Natural killer cell (primary cell): ENCODE measurements at regions not wholly inside any gene's neighbourhood (a gene's known extent, or its start where the extent isn't known, plus 50 kb on each side); places are given as distances from the start of the nearest gene placed in this dataset.
"Not testable (repeated sequence)": the region's sequence is repeated elsewhere in the genome, so short reads cannot be mapped to it uniquely, and the experiment has no call there.

Experiments used
- ATAC-seq, 3 donors: fragments of 150-1000 bp in 2 of 3; fragments of 200-7000 bp in 1 of 3; cut with Tn5 transposase; 1 replicate in 1 of 3; 2 replicates in 2 of 3; pipeline ENCODE4 v1.10.0; 2021; ENCODE audit warnings: mild to moderate bottlenecking in 2 of 3, moderate library complexity in 2 of 3
- DNase-seq, 2 donors: peaks; one replicate each; pipeline versions ENCODE4 v3.0.0 to v3.0.0-alpha.2; 2013 to 2021; ENCODE audit warnings: mixed read lengths in 1 of 2
- H3K27ac ChIP-seq: one replicate; pipeline ENCODE4 v1.5.1; 2013; ENCODE audit warnings: mild to moderate bottlenecking, low read length
- H3K27me3 ChIP-seq: one replicate; pipeline ENCODE4 v1.6.1; 2013; ENCODE audit warnings: low read length; ENCODE audit not compliant: control insufficient read depth, insufficient read depth
- H3K36me3 ChIP-seq: one replicate; pipeline ENCODE4 v1.6.1; 2013; ENCODE audit warnings: low read length; ENCODE audit not compliant: control insufficient read depth, insufficient read depth
- H3K4me1 ChIP-seq: one replicate; pipeline ENCODE4 v1.6.1; 2013; ENCODE audit warnings: low read length; ENCODE audit not compliant: control insufficient read depth, insufficient read depth
- H3K4me3 ChIP-seq: one replicate; pipeline ENCODE4 v1.5.1; 2013; ENCODE audit warnings: low read length
- H3K9me3 ChIP-seq: one replicate; pipeline ENCODE4 v1.6.1; 2013; ENCODE audit warnings: low read length; ENCODE audit not compliant: control insufficient read depth, insufficient read depth
- H3K27ac Mint-ChIP-seq, 2 donors: one replicate each; pipeline ENCODE4 v1.8.0; 2022; ENCODE audit warnings: mild to moderate bottlenecking in 2 of 2, mixed read lengths in 2 of 2, moderate library complexity in 1 of 2
- H3K27me3 Mint-ChIP-seq, 2 donors: one replicate each; pipeline ENCODE4 v1.8.0; 2022; ENCODE audit warnings: low read depth in 2 of 2, mixed read lengths in 2 of 2
- H3K36me3 Mint-ChIP-seq: one replicate; pipeline ENCODE4 v1.8.0; 2022; ENCODE audit warnings: mixed read lengths
- H3K4me1 Mint-ChIP-seq, 2 donors: one replicate each; pipeline ENCODE4 v1.8.0; 2022; ENCODE audit warnings: mixed read lengths in 2 of 2
- H3K4me3 Mint-ChIP-seq: one replicate; pipeline ENCODE4 v1.8.0; 2022; ENCODE audit warnings: mild to moderate bottlenecking, moderate library complexity, mixed read lengths
- H3K9me3 Mint-ChIP-seq, 2 donors: one replicate each; pipeline ENCODE4 v1.8.0; 2022; ENCODE audit warnings: mixed read lengths in 2 of 2
- CTCF ChIP-seq: fragments of 200-600 bp; IDR thresholded peaks from one replicate; pipeline ENCODE4 v1.8.0; 2022; ENCODE audit warnings: antibody characterized with exemption
- WGBS: methylation state at CpG from one replicate; pipeline ENCODE4 v1.1.7; 2013; ENCODE audit warnings: missing lambda C conversion rate; ENCODE audit not compliant: insufficient coverage; 5-methylcytosine and 5-hydroxymethylcytosine counted together
- intact Hi-C: fragments of 100-400 bp; cut with micrococcal nuclease; formaldehyde crosslinking; loops from one replicate; pipeline ENCODE4 v1.14.2; 2022

- peaks cover 5% of the 10 kb centered on the region for H3K9me3 ChIP-seq
- no peak for ATAC-seq
- Mint-ChIP-seq H3K27me3 (peaks cover 0 to 7% of the 10 kb centered on the region in 2 donors), H3K27ac (no peak overlapping the region), H3K9me3 (no peaks in the 10 kb centered on the region), H3K36me3 (no peaks in the 10 kb centered on the region), H3K4me1 (no peaks in the 10 kb centered on the region), H3K4me3 (no peak overlapping the region)
- 72% methylated on average over 5 of the region's 5 CpGs for WGBS
- intact Hi-C loops = no loop called here
- H3K27me3 ChIP-seq = no peaks in the 10 kb centered on the region
- no peak overlapping the region for H3K27ac ChIP-seq
- no peak for TF ChIP-seq CTCF
- no peaks in the 10 kb centered on the region for H3K36me3 ChIP-seq
- no peaks in the 10 kb centered on the region for H3K4me1 ChIP-seq
- no peak for DNase-seq
- H3K4me3 ChIP-seq = no peak overlapping the region
Observed at GRCh38 chr5:56375011-56375410, 141.9 kb upstream of the ANKRD55 start.

GRCh38 chr5:56372491-56372890, 139.4 kb upstream of the ANKRD55 start:
- H3K9me3 Mint-ChIP-seq, H3K9me3 ChIP-seq, H3K36me3 ChIP-seq, ATAC-seq, H3K4me1 ChIP-seq, DNase-seq, H3K27ac Mint-ChIP-seq, H3K27me3 Mint-ChIP-seq, H3K4me1 Mint-ChIP-seq, H3K4me3 ChIP-seq, H3K4me3 Mint-ChIP-seq, H3K27me3 ChIP-seq, intact Hi-C loops, H3K27ac ChIP-seq, H3K36me3 Mint-ChIP-seq: not testable (repeated sequence)
- WGBS = 93% methylated on average over 21 of the region's 31 CpGs

- Histone ChIP-seq H3K36me3 (no peaks in the 10 kb centered on the region), H3K9me3 (no peaks in the 10 kb centered on the region), H3K27ac (no peak overlapping the region), H3K4me3 (no peak overlapping the region), H3K27me3 (no peaks in the 10 kb centered on the region), H3K4me1 (no peaks in the 10 kb centered on the region)
- no peaks in the 10 kb centered on the region for H3K9me3 Mint-ChIP-seq
- TF ChIP-seq CTCF = no peak
- peaks cover 0 to 4% of the 10 kb centered on the region in 2 donors for H3K27me3 Mint-ChIP-seq
- ATAC-seq (no peak), DNase-seq (no peak)
- no peak overlapping the region for H3K4me3 Mint-ChIP-seq
- 92% methylated on average over 3 of the region's 3 CpGs for WGBS
- H3K4me1 Mint-ChIP-seq = no peaks in the 10 kb centered on the region
- H3K27ac Mint-ChIP-seq = no peak overlapping the region
- intact Hi-C loops = no loop called here
- no peaks in the 10 kb centered on the region for H3K36me3 Mint-ChIP-seq
Observed at GRCh38 chr5:56369361-56369811, 136.3 kb upstream of the ANKRD55 start.

GRCh38 chr5:56367748-56368147, 134.6 kb upstream of the ANKRD55 start:
- DNase-seq = no peak
- no peak overlapping the region for H3K27ac Mint-ChIP-seq
- no peak overlapping the region for H3K4me3 Mint-ChIP-seq
- intact Hi-C loops = no loop called here
- Histone ChIP-seq H3K4me3 (no peak overlapping the region), H3K27me3 (no peaks in the 10 kb centered on the region), H3K27ac (no peak overlapping the region), H3K4me1 (no peaks in the 10 kb centered on the region), H3K36me3 (no peaks in the 10 kb centered on the region), H3K9me3 (no peaks in the 10 kb centered on the region)
- H3K9me3 Mint-ChIP-seq = peaks cover 3% of the 10 kb centered on the region in 2 donors
- H3K4me1 Mint-ChIP-seq = no peaks in the 10 kb centered on the region
- H3K27me3 Mint-ChIP-seq = peaks cover 8 to 12% of the 10 kb centered on the region in 2 donors
- no peaks in the 10 kb centered on the region for H3K36me3 Mint-ChIP-seq
- no peak for ATAC-seq
- 98% methylated on average over 2 of the region's 2 CpGs for WGBS
- no peak for TF ChIP-seq CTCF
